Left colon (tissue), 2 donors: ENCODE measurements at regions not wholly inside any gene's neighbourhood (a gene's known extent, or its start where the extent isn't known, plus 50 kb on each side); places are given as distances from the start of the nearest gene placed in this dataset.

Experiments
- ATAC-seq: fragments of 200-7000 bp; cut with Tn5 transposase; one replicate; pipeline ENCODE4 v1.9.1; 2020; ENCODE audit warnings: mild to moderate bottlenecking, moderate library complexity
- DNase-seq, 2 donors: peaks; one replicate each; pipeline ENCODE4 v3.0.0-alpha.2; 2020
- intact Hi-C, 2 donors: fragments of 100-400 bp; cut with DNase I in 1 of 2; cut with micrococcal nuclease in 1 of 2; formaldehyde crosslinking; loops; one replicate each; pipeline versions ENCODE4 v1.11.2 to v1.14.0; 2022; cut with DNase I, micrococcal nuclease
- donor health status: DM: no; HTN: no; CAD: no.
- donor health status: DM: yes; HTN: yes; CAD: no.

- DNase-seq (no peak), ATAC-seq (no peak)
- intact Hi-C loops = no loop called here
Observed at GRCh38 chr13:106159295-106160195, 375.9 kb downstream of the EFNB2 start.

- ATAC-seq = no peak
- intact Hi-C loops = no loop called here
- no peak for DNase-seq
Observed at GRCh38 chr13:106156468-106156867, 379.0 kb downstream of the EFNB2 start.

- ATAC-seq = no peak
- intact Hi-C loops = no loop called here
- DNase-seq = no peak
Observed at GRCh38 chr13:106155411-106155810, 380.1 kb downstream of the EFNB2 start.

- DNase-seq (no peak), ATAC-seq (no peak)
- intact Hi-C loops = no loop called here
Observed at GRCh38 chr13:106153876-106154275, 381.6 kb downstream of the EFNB2 start.

- intact Hi-C loops = no loop called here
- DNase-seq = no peak
- ATAC-seq = no peak
Observed at GRCh38 chr13:106153041-106153440, 382.4 kb downstream of the EFNB2 start.

GRCh38 chr13:106152047-106152446 is 383.4 kb downstream of the EFNB2 start:
- ATAC-seq = peak; percentile 95
- DNase-seq = peak in 1 of 2 donors; percentile 60
- intact Hi-C loops = no loop called here

GRCh38 chr13:106151056-106151699 is 384.3 kb downstream of the EFNB2 start:
- ATAC-seq (peak; percentile 61), DNase-seq (peak in 1 of 2 donors; percentile 58)
- intact Hi-C loops = no loop called here

GRCh38 chr13:106145997-106146864 is 389.2 kb downstream of the EFNB2 start:
- intact Hi-C loops = no loop called here
- DNase-seq (peak; percentile 53 to 77), ATAC-seq (peak; percentile 87)

- peak; percentile 48 for ATAC-seq
- intact Hi-C loops = no loop called here
- DNase-seq = no peak
Observed at GRCh38 chr13:106145070-106145469, 390.4 kb downstream of the EFNB2 start.

- intact Hi-C loops = no loop called here
- ATAC-seq = peak; percentile 47
Observed at GRCh38 chr13:106143930-106144709, 391.3 kb downstream of the EFNB2 start.

GRCh38 chr13:106143392-106143791 is 392.1 kb downstream of the EFNB2 start:
- no peak for DNase-seq
- intact Hi-C loops = no loop called here
- no peak for ATAC-seq

More at GRCh38 chr13:106143930-106144709, 391.3 kb downstream of the EFNB2 start:
- no peak for DNase-seq

GRCh38 chr13:106140476-106140875 is 395.0 kb downstream of the EFNB2 start:
- no peak for ATAC-seq
- intact Hi-C loops = no loop called here
- no peak for DNase-seq

- intact Hi-C loops = no loop called here
- ATAC-seq = no peak
- DNase-seq = no peak
Observed at GRCh38 chr13:106139942-106140341, 395.5 kb downstream of the EFNB2 start.

- DNase-seq = no peak
- intact Hi-C loops = no loop called here
- ATAC-seq = no peak
Observed at GRCh38 chr13:106139377-106139776, 396.1 kb downstream of the EFNB2 start.

- no peak for ATAC-seq
- DNase-seq = no peak
Observed at GRCh38 chr13:106138620-106139019, 396.8 kb downstream of the EFNB2 start.

GRCh38 chr13:106133025-106133424 is 402.4 kb downstream of the EFNB2 start:
- ATAC-seq (no peak), DNase-seq (no peak)
- intact Hi-C loops = no loop called here

More at GRCh38 chr13:106138620-106139019, 396.8 kb downstream of the EFNB2 start:
- intact Hi-C loops = no loop called here

GRCh38 chr13:106132216-106132615 is 403.2 kb downstream of the EFNB2 start:
- peak; percentile 88 for ATAC-seq
- intact Hi-C loops = no loop called here
- DNase-seq = no peak

- DNase-seq = no peak
- ATAC-seq = peak; percentile 65
- intact Hi-C loops = no loop called here
Observed at GRCh38 chr13:106129993-106130392, 405.5 kb downstream of the EFNB2 start.
